ENCODE measurements at regions not wholly inside any gene's neighbourhood (a gene's known extent, or its start where the extent isn't known, plus 50 kb on each side); places are given as distances from the start of the nearest gene placed in this dataset.

- Histone ChIP-seq H3K4me1 (no peaks in the 10 kb centered on the region), H3K36me3 (ENCODE audit: insufficient read depth in 1 of 2, low read depth in 1 of 2) (no peaks in the 10 kb centered on the region), H3K4me3 (no peak overlapping the region), H3K27ac (no peak overlapping the region), H3K9me3 (no peaks in the 10 kb centered on the region), H3K27me3 (ENCODE audit: insufficient read depth in 3 of 3, low read length in 2 of 3) (no peaks in the 10 kb centered on the region)
- no peak for ATAC-seq
- TF ChIP-seq, protein P1, sequence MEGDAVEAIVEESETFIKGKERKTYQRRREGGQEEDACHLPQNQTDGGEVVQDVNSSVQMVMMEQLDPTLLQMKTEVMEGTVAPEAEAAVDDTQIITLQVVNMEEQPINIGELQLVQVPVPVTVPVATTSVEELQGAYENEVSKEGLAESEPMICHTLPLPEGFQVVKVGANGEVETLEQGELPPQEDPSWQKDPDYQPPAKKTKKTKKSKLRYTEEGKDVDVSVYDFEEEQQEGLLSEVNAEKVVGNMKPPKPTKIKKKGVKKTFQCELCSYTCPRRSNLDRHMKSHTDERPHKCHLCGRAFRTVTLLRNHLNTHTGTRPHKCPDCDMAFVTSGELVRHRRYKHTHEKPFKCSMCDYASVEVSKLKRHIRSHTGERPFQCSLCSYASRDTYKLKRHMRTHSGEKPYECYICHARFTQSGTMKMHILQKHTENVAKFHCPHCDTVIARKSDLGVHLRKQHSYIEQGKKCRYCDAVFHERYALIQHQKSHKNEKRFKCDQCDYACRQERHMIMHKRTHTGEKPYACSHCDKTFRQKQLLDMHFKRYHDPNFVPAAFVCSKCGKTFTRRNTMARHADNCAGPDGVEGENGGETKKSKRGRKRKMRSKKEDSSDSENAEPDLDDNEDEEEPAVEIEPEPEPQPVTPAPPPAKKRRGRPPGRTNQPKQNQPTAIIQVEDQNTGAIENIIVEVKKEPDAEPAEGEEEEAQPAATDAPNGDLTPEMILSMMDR (IDR thresholded peaks at IDR 0.05): no peak
- no peak for DNase-seq
- intact Hi-C loops (cut with DNase I): no loop called here
- WGBS, 3 donors: 48 to 64% (median 50%) methylated on average over 5 of the region's 5 CpGs
Measured at GRCh38 chr19:27972291-27973040, 1240.5 kb downstream of the UQCRFS1 start.

GRCh38 chr19:27971869-27972268, 1241.1 kb downstream of the UQCRFS1 start:
- intact Hi-C loops (cut with DNase I): no loop called here
- H3K9me3 ChIP-seq: no peaks in the 10 kb centered on the region
- ATAC-seq (no peak), DNase-seq (no peak)
- no peaks in the 10 kb centered on the region for H3K27me3 ChIP-seq (ENCODE audit: insufficient read depth in 3 of 3, low read length in 2 of 3)
- no peak overlapping the region for H3K4me3 ChIP-seq
- 50 to 83% (median 79%) methylated on average over 2 of the region's 2 CpGs for WGBS, 3 donors
- H3K27ac ChIP-seq: no peak overlapping the region
- no peaks in the 10 kb centered on the region for H3K36me3 ChIP-seq (ENCODE audit: insufficient read depth in 1 of 2, low read depth in 1 of 2)
- no peaks in the 10 kb centered on the region for H3K4me1 ChIP-seq
- TF ChIP-seq, protein P1 (IDR thresholded peaks at IDR 0.05): no peak

GRCh38 chr19:27971071-27971470, 1241.9 kb downstream of the UQCRFS1 start:
- TF ChIP-seq, protein P1 (IDR thresholded peaks at IDR 0.05): no peak
- Histone ChIP-seq H3K36me3 (ENCODE audit: insufficient read depth in 1 of 2, low read depth in 1 of 2) (no peaks in the 10 kb centered on the region), H3K4me1 (no peaks in the 10 kb centered on the region), H3K4me3 (no peak overlapping the region), H3K9me3 (no peaks in the 10 kb centered on the region), H3K27me3 (ENCODE audit: insufficient read depth in 3 of 3, low read length in 2 of 3) (no peaks in the 10 kb centered on the region), H3K27ac (no peak overlapping the region)
- 53 to 55% (median 54%) methylated on average over 5 of the region's 5 CpGs for WGBS, 3 donors
- ATAC-seq (no peak), DNase-seq (no peak)
- intact Hi-C loops (cut with DNase I): no loop called here

GRCh38 chr19:27966390-27966816, 1246.5 kb downstream of the UQCRFS1 start:
- 19 to 26% (median 21%) methylated on average over 2 of the region's 2 CpGs for WGBS, 3 donors
- TF ChIP-seq, protein P1 (IDR thresholded peaks at IDR 0.05): peak; percentile 48

DNA sequence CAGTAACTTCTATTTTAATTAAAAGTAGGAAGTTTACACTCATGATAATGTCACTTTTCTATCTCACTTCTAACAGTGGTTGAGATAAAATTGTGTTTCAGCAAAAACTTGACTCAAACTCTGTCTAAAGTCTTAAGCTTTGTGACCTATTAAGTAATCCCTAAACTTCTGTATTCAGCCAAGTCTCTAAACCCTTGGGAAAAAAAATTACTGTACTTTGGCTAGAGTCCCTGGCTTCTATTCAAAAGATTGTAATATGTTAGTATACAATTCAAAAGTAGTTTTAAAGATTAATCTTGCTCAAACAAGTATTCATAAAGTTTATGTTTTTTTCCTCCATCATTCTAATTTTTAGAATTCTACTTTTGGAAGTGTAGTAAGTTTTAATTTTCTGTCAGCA, 1248.8 kb downstream of the UQCRFS1 start:
- intact Hi-C loops (cut with DNase I): no loop called here
- ATAC-seq: no peak
- Histone ChIP-seq H3K36me3 (ENCODE audit: insufficient read depth in 1 of 2, low read depth in 1 of 2) (no peaks in the 10 kb centered on the region), H3K4me1 (no peaks in the 10 kb centered on the region), H3K9me3 (no peaks in the 10 kb centered on the region), H3K27ac (no peak overlapping the region), H3K4me3 (no peak overlapping the region), H3K27me3 (ENCODE audit: insufficient read depth in 3 of 3, low read length in 2 of 3) (no peaks in the 10 kb centered on the region)
- TF ChIP-seq, protein P1 (IDR thresholded peaks at IDR 0.05): no peak
- DNase-seq: no peak

More at GRCh38 chr19:27966390-27966816, 1246.5 kb downstream of the UQCRFS1 start:
- no peak overlapping the region for H3K4me3 ChIP-seq
- DNase-seq (no peak), ATAC-seq (no peak)
- no peaks in the 10 kb centered on the region for H3K4me1 ChIP-seq
- H3K9me3 ChIP-seq: no peaks in the 10 kb centered on the region
- no peaks in the 10 kb centered on the region for H3K27me3 ChIP-seq (ENCODE audit: insufficient read depth in 3 of 3, low read length in 2 of 3)
- intact Hi-C loops (cut with DNase I): loop anchor here in 1 of 2 donors (5.0 kb wide), 1 partner anchor 741 kb away; no protein-coding TSS in a partner anchor
- no peaks in the 10 kb centered on the region for H3K36me3 ChIP-seq (ENCODE audit: insufficient read depth in 1 of 2, low read depth in 1 of 2)
- no peak overlapping the region for H3K27ac ChIP-seq

Data from psoas muscle (tissue), 7 donors.